Peyer's patch (tissue), 4 donors: ENCODE measurements at regions not wholly inside any gene's neighbourhood (a gene's known extent, or its start where the extent isn't known, plus 50 kb on each side); places are given as distances from the start of the nearest gene placed in this dataset.

Source experiments
- DNase-seq, 3 donors: peaks; one replicate each; pipeline ENCODE4 v3.0.0-alpha.2; 2017 to 2019
- H3K27ac ChIP-seq, 4 donors: fragments of 200-600 bp; sonication (generic); one replicate each; pipeline ENCODE4 v1.5.1; 2016 to 2019
- H3K27me3 ChIP-seq, 2 donors: fragments of 200-600 bp; sonication (generic); one replicate each; pipeline ENCODE4 v1.5.1; 2019
- H3K36me3 ChIP-seq, 3 donors: fragments of 200-600 bp; sonication (generic); one replicate each; pipeline ENCODE4 v1.5.1; 2016 to 2019
- H3K4me1 ChIP-seq, 4 donors: fragments of 200-600 bp; sonication (generic); one replicate each; pipeline ENCODE4 v1.5.1; 2016 to 2019
- H3K4me3 ChIP-seq, 4 donors: fragments of 200-600 bp; sonication (generic); 1 replicate in 3 of 4; 2 replicates in 1 of 4; pipeline ENCODE4 v1.5.1; 2016 to 2019; ENCODE audit warnings: mild to moderate bottlenecking in 1 of 4
- H3K9me3 ChIP-seq, 4 donors: fragments of 200-600 bp; sonication (generic); one replicate each; pipeline ENCODE4 v1.5.1; 2016 to 2019; ENCODE audit warnings: mild to moderate bottlenecking in 1 of 4
- POLR2A ChIP-seq, 2 donors: fragments of 450-650 bp; IDR thresholded peaks; one replicate each; pipeline ENCODE4 v1.5.1; 2017; ENCODE audit warnings: antibody characterized with exemption in 2 of 2, mild to moderate bottlenecking in 2 of 2, moderate library complexity in 2 of 2
- TF ChIP-seq, protein P1 (sequence below), 6 experiments: fragments of 450-650 bp in 4 of 6; fragments of 200-600 bp in 2 of 6; sonication (generic) in 1 of 6; IDR thresholded peaks; one replicate each; pipeline ENCODE4 v1.5.1; 2017 to 2019; ENCODE audit warnings: antibody characterized with exemption in 6 of 6, mild to moderate bottlenecking in 3 of 6, moderate library complexity in 1 of 6

DNA sequence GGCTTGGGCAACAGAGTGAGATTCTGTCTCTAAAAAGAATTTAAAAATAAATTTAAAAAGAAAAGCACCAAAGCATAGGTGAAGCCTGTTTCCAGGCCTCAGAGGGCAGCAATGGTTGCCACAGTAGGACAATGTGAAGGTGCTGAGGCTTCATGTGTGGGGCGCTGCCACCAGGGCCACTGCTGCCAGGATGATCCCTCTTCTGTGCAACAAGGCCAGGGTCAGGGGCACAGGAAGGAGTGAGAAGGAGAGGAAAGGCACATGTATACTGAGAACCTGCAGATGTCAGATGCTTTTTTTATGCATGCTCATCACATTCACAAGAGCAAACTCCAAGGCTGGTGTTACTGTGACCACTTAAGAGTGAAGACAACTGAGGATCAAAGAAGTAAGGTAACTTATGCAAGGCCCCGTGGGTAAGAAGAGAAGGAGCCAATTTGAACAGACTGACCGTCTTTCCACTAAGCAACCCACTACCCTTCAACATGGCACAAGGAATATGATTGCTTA lies 79.7 kb upstream of the ACKR3 start:
- no peaks in the 10 kb centered on the region for H3K27me3 ChIP-seq
- no peak overlapping the region for H3K27ac ChIP-seq
- no peaks in the 10 kb centered on the region for H3K9me3 ChIP-seq
- no peak for DNase-seq
- H3K36me3 ChIP-seq: no peaks in the 10 kb centered on the region
- H3K4me3 ChIP-seq: no peak overlapping the region
- TF ChIP-seq, protein P1, sequence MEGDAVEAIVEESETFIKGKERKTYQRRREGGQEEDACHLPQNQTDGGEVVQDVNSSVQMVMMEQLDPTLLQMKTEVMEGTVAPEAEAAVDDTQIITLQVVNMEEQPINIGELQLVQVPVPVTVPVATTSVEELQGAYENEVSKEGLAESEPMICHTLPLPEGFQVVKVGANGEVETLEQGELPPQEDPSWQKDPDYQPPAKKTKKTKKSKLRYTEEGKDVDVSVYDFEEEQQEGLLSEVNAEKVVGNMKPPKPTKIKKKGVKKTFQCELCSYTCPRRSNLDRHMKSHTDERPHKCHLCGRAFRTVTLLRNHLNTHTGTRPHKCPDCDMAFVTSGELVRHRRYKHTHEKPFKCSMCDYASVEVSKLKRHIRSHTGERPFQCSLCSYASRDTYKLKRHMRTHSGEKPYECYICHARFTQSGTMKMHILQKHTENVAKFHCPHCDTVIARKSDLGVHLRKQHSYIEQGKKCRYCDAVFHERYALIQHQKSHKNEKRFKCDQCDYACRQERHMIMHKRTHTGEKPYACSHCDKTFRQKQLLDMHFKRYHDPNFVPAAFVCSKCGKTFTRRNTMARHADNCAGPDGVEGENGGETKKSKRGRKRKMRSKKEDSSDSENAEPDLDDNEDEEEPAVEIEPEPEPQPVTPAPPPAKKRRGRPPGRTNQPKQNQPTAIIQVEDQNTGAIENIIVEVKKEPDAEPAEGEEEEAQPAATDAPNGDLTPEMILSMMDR (IDR thresholded peaks at IDR 0.05): no peak
- TF ChIP-seq POLR2A (IDR thresholded peaks at IDR 0.05): no peak
- no peaks in the 10 kb centered on the region for H3K4me1 ChIP-seq

DNA sequence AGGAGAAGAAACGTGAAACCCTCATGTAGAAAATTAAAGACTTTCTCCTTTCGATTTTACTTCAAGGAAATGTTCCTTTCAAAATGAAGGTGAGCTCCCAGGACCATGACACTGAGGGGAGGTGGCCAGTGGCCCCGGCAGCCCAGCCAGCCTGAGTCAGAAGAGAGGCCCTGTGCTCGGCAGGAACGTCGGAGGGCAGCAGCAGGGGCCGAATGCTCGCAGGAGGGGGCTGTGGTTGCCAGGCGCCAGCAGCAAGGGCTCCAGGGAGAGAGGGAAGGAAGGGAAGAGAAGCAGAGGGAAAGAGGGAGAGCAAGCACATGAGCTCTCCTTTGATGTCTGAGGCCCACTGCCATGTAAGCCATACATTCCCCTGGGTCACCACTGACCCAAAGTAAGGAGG lies 73.3 kb upstream of the ACKR3 start:
- no peak for TF ChIP-seq POLR2A (IDR thresholded peaks at IDR 0.05)
- TF ChIP-seq, protein P1 (IDR thresholded peaks at IDR 0.05): no peak
- no peaks in the 10 kb centered on the region for H3K27me3 ChIP-seq
- no peak overlapping the region for H3K4me3 ChIP-seq
- no peaks in the 10 kb centered on the region for H3K36me3 ChIP-seq
- DNase-seq: no peak
- H3K4me1 ChIP-seq: no peaks in the 10 kb centered on the region
- no peak overlapping the region for H3K27ac ChIP-seq
- H3K9me3 ChIP-seq: no peaks in the 10 kb centered on the region

DNA sequence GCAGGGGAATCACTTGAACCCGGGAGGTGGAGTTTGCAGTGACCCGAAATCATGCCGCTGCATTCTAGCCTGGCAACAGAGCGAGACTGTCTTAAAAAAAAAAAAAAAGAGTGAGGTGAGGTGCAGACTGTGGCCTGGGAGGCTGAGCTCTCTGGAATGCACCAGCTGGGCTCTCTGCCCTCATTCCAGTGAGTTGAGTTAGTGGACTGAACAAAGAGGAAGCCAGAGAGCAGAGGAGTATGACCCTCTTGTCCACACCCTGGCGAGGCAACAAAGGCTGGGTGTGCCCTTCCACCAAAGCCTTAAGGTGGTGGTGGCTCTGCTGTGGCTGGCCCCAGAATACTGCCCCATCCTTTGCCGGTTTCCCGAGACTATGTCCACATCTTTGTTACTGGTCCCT lies 71.3 kb upstream of the ACKR3 start:
- Histone ChIP-seq H3K4me3 (no peak overlapping the region), H3K27ac (no peak overlapping the region), H3K9me3 (no peaks in the 10 kb centered on the region), H3K4me1 (no peaks in the 10 kb centered on the region), H3K27me3 (no peaks in the 10 kb centered on the region), H3K36me3 (no peaks in the 10 kb centered on the region)
- TF ChIP-seq, protein P1 (IDR thresholded peaks at IDR 0.05): no peak
- no peak for TF ChIP-seq POLR2A (IDR thresholded peaks at IDR 0.05)
- no peak for DNase-seq

DNA sequence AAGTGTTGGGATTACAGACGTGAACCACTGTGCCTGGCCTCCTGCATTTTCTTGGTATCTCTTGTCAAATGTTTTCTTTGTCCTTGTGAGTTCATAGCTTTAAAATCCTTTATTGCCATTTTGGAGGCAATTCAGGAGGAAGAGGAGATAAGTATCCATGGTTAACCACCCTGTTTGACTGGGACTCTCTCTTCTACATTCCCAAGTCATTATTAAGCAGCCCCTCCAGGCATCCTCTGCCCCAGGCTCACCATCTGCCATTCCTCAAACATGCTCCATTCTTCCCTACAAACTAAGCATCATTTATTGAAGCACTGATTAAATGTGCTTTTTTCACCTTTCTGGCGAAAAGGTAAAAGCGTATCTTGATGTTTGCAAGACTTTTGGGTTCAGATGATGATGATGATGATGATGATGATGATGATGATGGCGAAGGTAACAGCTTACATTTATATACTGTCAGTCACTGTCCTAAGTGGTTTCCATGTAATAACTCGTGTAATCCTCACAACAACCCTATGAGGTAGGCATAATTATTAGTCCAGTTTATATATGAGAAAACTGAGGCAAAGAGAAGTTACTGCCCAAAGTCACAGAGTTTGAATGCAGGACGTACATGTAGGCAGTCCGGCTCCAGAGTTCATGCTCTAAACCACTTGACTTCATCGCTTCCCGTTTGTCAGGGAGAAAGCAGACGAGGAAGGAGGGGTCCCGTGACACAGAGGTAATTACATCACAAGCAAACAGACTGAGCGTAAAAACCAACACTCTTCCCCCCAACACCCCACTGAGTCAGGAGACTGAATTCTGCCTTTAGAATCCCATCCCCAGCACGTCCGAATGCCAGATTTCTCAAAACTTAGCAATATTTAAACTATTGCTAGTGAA lies 69.7 kb upstream of the ACKR3 start:
- H3K9me3 ChIP-seq: no peaks in the 10 kb centered on the region
- H3K36me3 ChIP-seq: no peaks in the 10 kb centered on the region
- no peak overlapping the region for H3K27ac ChIP-seq
- H3K27me3 ChIP-seq: no peaks in the 10 kb centered on the region
- no peak overlapping the region for H3K4me3 ChIP-seq
- TF ChIP-seq POLR2A (IDR thresholded peaks at IDR 0.05): no peak
- TF ChIP-seq, protein P1 (IDR thresholded peaks at IDR 0.05): no peak
- no peak for DNase-seq
- H3K4me1 ChIP-seq: no peaks in the 10 kb centered on the region

DNA sequence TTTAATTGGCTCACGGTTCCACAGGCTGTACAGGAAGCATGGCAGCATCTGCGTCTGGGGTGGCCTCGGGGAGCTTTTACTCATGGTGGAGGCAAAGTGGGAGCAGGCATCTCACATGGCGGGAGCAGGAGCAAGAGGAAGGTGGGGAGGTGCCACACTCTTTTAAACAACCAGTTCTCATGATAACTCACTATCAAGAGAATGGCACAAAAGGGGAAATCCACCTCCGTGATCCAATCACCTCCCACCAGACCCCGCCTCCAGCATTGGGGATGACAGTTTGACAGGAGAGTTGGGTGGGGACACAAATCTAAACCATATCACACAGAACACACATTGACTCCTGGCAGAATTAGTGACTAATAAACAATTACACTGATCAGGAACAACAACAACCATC lies 68.6 kb upstream of the ACKR3 start:
- Histone ChIP-seq H3K9me3 (no peaks in the 10 kb centered on the region), H3K27ac (no peak overlapping the region), H3K27me3 (no peaks in the 10 kb centered on the region), H3K4me1 (no peaks in the 10 kb centered on the region), H3K36me3 (no peaks in the 10 kb centered on the region), H3K4me3 (no peak overlapping the region)
- DNase-seq: no peak
- no peak for TF ChIP-seq POLR2A (IDR thresholded peaks at IDR 0.05)
- TF ChIP-seq, protein P1 (IDR thresholded peaks at IDR 0.05): no peak
